ENCODE measurements at regions not wholly inside any gene's neighbourhood (a gene's known extent, or its start where the extent isn't known, plus 50 kb on each side); places are given as distances from the start of the nearest gene placed in this dataset.

DNA sequence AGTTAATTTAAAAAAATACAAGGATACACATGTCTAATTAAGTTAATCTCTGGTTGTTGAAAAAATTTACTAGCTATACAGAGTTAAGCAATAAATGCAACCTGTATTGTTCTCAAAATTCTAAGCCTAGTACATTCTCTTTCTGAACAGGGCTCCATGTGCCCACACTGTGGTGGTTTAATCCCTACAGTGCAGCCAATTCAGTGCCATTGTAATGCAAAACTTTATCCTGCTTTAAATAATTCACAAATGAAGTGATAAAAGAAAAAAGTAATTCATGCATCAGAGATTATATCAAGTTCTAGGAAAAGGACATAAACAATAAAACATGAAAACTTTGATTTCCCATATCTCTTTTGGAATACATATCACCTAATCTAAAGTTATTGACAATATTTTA lies 1089.2 kb downstream of the C4orf33 start:
- no peak for DNase-seq (ENCODE audit: low spot score)

DNA sequence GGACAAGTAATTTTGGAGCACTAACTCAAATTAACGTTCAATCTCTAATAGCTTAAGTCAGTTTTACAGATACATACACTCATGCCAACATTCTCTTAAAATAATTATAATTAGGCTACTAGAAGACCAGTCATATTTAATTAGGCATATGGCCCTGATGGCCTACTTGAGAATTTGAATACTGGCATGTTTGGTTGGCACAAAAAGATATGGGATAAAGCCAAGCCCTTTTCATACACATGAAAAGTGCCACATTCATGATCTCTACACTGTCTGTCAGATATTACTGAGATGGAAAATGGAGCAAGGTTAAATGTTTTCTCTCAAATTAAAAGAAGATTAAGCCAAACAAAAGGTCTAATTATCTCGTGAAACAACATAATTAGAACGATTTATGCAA lies 1091.0 kb downstream of the C4orf33 start:
- no peak for DNase-seq (ENCODE audit: low spot score)

DNA sequence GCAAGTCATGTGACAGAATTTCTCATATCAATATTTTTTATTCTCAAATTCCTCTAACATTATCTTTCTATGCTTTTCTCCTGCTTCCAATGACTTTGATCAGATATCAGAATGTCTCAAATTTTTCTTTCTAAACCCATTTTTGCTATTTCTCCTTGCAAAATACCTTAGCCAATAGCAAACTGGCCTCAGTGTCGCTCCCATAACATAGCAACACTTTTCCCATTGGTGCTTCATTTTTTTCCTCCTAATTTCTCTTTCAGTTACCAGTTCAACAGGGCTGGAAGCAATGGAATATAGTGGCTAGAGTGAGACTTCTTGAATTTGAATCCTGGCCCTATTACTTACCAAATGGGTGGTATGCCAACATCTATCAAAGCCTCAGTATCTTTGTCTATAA lies 1091.6 kb downstream of the C4orf33 start:
- DNase-seq (ENCODE audit: low spot score): no peak

DNA sequence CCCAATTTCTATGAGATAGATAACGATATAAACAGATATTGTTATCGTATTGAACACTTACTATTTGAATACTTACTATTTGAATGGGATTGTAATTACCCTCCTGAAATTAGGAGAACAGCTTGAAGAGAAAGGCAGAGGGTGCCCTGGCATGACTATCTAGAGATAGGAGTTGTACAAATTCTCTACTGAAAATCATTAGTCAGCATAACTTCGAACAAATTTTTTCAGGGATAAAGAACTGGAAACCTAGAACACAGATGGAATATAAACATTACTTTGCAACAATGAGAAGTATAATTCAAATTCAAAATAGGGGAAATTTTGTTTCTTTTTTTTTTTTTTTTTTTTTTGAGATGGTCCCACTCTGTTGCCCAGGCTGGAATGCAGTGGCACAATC lies 1096.8 kb downstream of the C4orf33 start:
- no peak for DNase-seq (ENCODE audit: low spot score)

DNA sequence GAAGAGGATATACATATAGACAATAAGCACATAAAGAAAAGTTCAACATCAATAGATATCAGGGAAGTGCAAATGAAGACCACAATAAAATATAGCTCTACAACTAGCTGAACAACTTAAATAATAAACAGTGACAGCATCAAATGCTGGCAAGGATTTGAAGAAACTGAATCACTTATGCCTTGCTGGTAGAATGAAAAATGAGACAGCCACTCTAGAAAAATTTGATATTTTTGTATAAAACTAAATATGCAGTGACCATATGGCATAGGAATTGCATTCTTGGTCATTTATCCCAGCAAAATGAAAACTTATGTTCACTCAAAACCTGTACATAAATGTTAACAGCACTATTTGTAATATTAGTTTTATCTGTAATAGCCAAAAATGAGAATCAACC lies 1102.0 kb downstream of the C4orf33 start:
- no peak for DNase-seq (ENCODE audit: low spot score)

DNA sequence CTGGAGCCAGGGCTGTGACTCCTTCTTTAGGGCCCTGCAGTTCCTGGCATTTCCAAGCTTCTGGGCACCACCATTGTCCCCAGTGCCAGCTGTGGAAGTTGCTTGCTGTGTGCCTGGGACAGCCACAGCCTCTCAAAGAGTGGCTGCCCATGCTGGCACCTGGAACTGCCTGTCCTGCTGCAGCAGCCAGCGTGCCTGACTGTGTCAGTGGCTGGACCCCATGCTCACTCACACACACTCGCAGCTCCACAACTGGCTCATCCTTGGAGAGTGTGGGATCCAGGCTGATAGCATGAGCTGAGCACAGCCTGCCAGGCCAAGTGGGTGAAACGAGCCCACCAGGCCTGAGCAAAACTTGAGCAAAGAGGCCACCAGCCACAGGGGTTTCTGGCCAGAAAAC lies 1107.6 kb downstream of the C4orf33 start:
- DNase-seq (ENCODE audit: low spot score): no peak

DNA sequence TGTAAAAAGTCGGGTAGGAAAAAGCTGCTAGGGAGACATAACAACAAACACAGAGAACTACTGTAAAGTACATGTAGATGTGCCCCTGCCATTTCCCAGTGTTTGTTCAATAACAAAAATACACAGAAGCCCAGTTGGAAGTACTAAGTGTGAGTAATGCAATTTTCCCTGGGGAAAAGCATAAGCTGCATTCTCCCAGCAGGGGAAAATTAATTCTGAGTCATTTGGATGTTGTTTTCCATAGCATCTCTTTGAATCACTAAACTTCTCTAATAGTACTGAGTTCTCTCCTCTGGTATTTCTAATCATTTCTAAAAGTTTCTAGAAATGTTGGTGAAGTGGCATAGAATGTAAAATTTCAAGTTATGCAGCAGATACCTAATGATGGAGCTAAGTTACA lies 1114.9 kb downstream of the C4orf33 start:
- DNase-seq (ENCODE audit: low spot score): no peak

DNA sequence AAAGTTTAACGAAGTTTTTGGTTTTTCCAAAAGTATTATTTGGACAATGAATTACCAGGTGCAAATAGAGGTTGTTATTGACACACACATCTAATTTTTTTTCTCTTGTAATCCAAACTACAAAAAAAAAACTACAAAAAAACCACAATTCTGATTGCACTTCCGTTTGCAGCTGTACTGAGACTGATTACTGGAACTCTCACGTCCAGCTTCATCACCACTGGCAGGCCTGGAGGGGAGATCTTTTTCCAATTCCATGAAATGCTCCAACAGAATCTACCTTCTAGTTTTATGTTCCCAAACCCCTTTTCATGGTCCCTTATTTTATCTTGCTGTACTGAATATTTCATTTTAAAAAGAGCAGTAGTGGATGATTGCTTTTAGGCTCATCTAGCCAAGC lies 1118.3 kb downstream of the C4orf33 start:
- no peak for DNase-seq (ENCODE audit: low spot score)

DNA sequence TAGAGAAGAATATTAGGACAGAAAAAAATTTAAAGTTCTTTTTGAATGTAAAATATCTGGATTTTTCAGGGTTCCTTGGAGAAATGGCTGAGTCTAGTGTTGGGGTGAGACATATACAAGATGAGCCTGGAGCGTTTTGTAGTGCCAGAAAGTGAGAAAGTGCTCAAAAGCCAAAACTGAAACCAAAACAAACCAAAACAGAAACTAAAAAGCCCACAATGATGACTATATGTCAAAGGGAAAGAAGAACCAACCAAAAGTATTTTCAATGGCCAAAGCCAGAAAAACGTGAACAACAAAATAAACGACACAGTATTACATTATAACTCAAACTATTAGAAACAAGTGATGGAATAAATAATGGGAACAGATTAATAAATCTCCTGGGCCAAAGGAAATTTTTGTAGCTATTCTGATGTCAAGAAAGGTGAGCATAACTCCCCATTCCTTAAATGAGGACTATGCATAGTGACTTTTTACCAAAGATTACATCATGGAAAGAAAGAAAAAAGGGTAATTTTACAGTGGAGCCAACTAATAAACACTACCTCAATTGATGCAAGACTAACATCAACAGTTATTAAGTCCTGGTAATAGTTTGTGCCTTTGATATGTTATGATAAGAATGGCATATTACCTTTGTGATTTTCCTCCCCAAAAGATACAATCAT lies 1137.6 kb downstream of the C4orf33 start:
- DNase-seq (ENCODE audit: low spot score): peak; percentile 14

DNA sequence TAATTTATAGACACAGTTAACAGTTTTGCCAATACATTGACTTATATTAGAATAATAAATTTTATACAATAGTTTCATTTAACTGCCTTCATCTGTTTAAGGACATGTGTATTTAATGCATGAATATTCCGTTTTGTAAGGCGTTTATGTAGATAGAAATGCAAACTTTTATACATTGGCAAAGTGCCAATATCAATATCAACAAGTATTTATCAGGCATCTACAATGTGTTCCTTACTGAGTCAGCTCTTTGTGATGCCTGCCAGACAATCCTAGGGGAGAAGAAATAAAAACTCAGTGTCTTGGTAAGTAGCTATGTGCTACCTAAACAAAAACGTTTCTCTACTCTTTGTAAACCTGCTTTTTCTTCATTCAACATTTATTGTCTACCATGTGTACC lies 1142.2 kb downstream of the C4orf33 start:
- no peak for DNase-seq (ENCODE audit: low spot score)

DNA sequence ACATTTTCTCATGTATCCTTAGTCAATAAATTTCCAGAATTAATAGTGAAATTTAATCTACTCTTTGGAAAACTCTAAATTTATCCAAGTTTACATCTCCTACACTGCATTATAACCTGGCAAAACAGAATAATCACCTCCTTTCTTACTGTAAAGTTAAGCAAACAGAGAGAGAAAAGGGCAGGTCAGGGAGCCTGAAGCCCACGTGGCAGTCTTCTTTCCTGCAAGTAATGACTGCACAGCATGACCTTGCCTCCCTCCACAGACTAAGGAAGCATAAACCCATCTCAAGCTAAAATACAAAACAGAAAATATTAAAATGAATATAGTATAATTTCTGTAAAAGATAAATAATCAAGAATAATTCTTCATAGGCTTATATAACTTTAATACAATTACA lies 1153.0 kb downstream of the C4orf33 start:
- no peak for DNase-seq (ENCODE audit: low spot score)

DNA sequence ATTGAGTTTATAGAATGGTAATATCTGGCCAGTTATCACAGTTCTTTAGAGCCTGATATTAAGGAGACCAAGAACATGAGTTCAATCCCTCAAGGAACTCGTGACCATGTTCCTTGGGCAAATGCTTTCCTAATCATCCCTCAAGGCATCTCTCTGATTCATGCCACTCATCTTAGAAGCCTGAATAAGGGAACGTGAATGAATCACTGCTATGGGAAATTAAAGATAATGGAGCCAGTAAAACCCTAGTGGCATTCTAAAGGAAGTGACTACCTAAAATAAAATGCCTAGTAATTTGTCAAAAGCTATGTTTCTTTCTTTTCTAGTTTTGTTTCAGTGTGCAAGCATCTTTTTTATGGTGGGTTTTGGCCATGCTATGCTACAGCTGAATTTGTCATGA lies 1161.3 kb downstream of the C4orf33 start:
- no peak for DNase-seq (ENCODE audit: low spot score)

DNA sequence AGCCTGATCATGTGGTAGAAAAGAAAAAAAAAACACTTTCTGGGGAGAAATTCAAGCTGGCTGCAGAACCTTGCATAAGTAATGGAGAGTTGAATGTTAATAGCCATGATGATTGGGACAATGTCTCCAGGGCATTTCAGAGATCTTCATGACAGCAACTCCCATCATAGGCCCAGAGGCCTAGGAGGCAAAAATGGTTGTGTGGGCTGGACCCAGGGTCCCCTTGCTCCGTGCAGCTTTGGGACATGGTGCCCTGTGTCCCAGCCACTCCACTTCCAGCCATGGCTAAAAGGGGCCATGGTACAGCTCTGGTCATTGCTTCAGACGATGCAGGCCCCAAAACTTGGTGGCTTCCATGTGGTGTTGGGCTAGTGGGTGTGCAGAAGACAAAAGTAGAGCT lies 1170.9 kb downstream of the C4orf33 start:
- no peak for DNase-seq (ENCODE audit: low spot score)

DNA sequence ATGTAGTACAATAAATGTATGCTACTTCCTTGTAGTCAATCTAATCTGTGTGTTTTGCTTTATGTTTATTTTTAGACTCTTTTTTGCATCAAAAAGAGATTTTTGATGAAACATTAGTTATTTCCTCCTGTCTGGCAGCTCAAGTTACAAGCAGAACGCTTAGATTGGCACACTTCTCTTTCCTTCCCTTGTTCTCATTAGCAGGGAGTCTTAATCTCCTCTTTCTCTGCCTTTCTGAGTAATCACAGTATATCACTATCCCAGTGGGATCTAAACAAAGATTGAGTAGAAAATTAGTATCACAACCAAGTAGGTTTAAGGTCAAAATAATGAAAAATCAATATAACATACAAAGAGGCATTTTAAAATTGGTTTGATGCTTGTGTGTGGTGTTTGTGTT lies 1192.6 kb downstream of the C4orf33 start:
- no peak for DNase-seq (ENCODE audit: low spot score)

DNA sequence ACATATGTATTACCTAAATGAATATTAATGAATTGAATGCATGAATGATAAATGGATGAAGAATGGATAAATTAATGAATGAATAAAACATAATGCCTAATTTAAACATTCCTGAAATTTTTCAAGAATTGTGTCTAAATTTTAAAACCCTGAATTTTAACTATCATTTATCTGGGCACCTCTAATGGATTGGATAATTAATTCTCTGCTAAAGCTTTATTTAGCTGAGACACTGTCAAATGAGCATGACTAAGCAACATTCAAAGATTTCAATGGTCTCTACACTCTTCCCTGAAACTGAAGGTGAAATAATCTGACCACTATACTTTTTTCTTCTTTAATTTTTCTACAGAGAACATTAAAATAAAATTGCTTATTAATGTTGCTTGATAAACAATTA lies 1197.7 kb downstream of the C4orf33 start:
- DNase-seq (ENCODE audit: low spot score): no peak

DNA sequence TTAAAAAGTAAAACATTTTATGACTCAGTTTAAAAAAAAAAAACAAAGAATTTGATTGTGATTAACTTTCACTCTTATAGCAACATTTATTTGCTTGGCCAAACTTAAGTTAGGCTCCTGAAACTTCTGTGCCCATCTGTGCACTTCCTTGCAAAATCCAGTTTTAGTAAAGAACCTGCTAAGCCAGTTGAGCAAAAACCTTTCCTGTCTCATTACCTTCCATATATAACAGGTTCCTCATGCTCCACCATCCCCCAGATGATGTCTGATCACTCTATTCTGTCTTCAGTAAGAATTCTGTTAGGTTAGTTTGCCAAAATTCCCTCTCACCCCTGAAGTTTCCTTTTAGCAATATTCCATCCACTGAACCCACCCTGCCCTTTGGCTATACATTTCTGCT lies 1200.5 kb downstream of the C4orf33 start:
- no peak for DNase-seq (ENCODE audit: low spot score)

DNA sequence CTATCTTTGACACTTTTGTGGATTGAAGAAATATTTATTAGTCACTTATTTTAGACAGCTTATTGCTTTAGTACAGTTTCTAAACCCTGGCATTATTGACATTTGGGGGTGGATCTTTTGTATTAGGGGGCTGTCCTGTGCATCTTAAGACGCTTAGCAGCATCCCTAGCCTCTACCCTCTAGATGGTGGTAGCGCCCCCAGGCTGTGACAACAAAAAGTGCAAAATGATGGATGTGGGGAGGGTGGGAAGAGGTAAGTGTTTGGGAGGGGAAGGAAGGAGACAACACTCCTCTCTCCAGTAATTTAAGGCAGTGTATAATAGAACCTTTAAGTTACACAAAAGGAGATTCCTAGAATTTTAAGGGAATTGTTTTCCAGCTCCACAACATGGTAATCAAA lies 1210.6 kb downstream of the C4orf33 start:
- no peak for DNase-seq (ENCODE audit: low spot score)

DNA sequence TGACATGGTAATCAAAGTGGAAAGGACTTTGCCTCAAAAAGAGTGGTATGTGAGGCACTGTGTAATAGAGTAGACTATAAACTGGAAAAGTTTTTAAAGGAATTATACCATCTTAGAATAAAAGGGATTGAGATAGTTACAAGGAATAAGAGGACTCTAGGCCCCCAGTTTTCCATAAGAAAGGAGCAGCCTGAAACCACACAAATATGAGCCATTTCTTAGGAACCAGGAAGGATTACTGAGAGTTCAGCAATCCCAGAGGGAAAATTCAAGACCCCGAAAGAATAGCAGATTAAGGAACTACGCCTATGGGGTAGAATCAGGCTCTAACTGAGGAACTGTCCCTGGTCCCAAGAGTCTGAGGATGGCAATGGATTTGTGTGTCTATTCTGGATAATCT lies 1213.3 kb downstream of the C4orf33 start:
- DNase-seq (ENCODE audit: low spot score): no peak

DNA sequence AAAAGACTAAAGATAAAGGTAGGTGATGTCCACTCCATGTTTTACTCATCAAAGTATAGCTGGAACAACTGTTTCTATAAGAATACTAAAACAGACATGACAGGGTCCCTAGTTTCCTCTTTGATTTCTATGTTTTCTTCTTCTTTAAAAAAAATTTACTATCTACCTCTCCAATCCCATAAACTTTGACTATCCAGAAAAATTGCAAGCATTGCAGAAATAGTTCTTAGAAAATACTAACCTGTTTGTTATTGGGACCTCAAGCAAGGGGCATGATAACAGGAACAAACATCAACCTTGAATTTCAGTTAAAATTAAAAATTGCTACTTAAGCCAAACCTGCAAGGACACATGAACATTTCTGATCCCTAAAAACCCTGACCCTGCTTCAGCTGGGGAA lies 1226.5 kb downstream of the C4orf33 start:
- DNase-seq (ENCODE audit: low spot score): no peak

DNA sequence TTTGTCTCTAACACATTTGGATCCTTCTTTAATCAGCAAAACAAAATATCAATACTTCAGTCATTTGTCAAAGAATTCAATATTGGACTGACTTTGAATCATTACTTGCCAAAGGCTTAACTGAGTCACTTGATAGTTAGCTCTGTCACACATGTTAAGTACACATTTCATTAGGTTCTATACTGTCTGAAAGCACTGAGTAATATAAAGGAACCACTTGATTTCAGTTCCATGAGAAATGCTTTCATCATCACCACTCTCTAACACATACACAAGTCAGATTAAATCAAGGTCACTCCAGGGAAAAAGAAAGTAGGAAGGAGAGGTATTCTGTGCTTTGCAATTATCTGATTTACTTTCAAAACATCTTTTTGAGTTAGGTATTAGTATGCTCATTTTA lies 1233.1 kb downstream of the C4orf33 start:
- DNase-seq (ENCODE audit: low spot score): no peak

DNA sequence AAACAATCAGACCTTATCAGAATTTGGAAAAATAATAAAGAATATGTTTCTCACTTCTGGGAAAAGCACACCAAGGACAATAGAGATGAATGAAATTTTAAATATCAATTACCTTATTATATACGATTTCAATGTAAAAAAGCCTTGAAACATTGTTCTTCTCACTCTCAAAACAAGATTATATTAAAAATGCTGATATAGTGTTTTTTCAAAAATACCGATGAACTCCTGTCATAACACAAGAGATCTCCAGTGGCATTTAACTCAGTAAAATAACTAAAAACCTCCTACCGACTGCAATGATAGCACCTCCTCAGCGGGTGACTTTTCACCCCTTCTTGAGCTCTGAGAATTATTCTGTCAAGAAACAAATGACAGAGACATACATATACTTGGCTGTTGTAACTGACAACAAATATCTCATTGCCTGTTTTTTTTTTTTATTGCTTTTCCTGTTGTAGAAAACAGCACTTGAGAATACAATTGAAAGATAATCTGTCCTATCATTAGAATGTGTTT lies 1237.3 kb downstream of the C4orf33 start:
- DNase-seq (ENCODE audit: low spot score): no peak

DNA sequence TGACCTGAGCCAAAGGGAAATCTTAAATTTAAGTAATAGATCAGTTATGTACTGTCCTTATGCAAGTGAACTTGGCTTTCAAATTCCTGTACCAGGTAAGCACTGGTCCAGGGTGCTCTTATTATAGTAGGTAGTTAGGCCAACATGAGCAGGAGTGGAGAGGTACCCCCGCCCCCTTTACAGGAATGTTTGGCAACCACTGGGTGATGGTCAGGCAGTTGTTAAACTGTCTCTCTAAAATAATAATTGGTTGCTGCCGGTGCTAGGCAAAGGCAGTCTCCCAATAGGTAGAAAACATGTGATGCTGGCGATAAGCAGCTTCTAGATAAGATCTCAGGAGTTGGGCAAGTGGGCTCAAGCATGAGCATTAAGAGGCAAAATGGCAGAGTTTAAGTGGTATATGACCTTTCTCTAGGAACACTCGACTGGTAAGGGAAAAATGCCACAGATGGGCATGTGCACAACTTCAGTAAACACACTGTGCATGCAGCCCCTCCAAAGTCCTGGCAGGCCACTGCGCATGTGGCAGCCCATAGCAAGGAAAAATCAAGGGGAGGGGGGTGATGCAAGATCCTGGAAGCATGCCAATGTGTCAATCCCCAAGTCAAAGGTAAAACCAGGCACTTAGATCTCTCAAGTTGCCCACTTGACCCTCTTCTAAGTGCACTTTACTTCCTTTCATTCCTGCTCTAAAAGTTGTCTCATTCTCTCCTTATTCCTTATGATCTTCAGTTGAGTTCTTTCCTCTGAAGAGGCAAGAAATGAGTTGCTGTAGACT lies 1239.7 kb downstream of the C4orf33 start:
- DNase-seq (ENCODE audit: low spot score): no peak

DNA sequence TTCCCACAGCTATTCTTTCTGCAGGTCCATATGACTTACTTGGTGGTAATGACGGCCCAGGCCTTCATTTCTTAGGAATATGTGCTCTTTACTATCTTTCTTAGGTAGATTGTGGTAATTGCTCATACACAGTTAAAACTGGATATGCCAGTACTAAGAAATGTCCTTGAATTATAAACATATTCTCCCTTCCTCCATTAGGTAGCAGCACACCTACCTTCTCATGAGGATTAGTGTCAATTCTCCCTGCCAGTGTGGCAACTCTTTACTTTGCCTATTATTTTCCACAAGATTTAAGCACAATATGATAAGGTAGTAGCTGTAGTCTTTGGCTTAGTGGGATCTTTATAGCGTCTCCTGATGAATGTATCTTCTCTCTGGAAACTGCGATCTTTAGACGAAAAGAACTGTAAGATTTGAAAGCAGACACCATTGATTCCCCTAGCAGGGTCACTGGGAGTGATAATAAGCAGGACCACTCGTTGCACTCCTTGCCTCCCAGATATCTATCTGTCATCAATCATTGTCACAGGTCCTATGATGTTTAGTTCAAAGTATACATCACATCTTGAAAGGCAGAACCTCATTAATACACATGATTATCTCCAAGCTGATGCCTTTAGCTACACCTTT lies 1240.7 kb downstream of the C4orf33 start:
- peak; percentile 13 for DNase-seq (ENCODE audit: low spot score)
